Thyroid gland (tissue), 4 donors: ENCODE measurements at regions not wholly inside any gene's neighbourhood (a gene's known extent, or its start where the extent isn't known, plus 50 kb on each side); places are given as distances from the start of the nearest gene placed in this dataset.

Experiments
- CTCF ChIP-seq, 6 experiments: fragments of 200-600 bp in 3 of 6; fragments of 450-650 bp in 3 of 6; sonication (generic) in 3 of 6; IDR thresholded peaks; one replicate each; pipeline ENCODE4 v1.5.1; 2016 to 2019; ENCODE audit warnings: antibody characterized with exemption in 6 of 6, mild to moderate bottlenecking in 2 of 6, inconsistent platforms in 1 of 6, moderate library complexity in 1 of 6
- POLR2A ChIP-seq, 2 donors: fragments of 450-650 bp; IDR thresholded peaks; one replicate each; pipeline ENCODE4 v1.6.1; 2017; ENCODE audit warnings: antibody characterized with exemption in 2 of 2, mild to moderate bottlenecking in 2 of 2, moderate library complexity in 1 of 2

GRCh38 chr17:34527908-34528470 lies 51.4 kb upstream of the TMEM132E start:
- no peak for TF ChIP-seq CTCF (IDR thresholded peaks at IDR 0.05)
- no peak for TF ChIP-seq POLR2A (IDR thresholded peaks at IDR 0.05)
